Adrenal gland (tissue), 9 donors: ENCODE measurements at regions not wholly inside any gene's neighbourhood (a gene's known extent, or its start where the extent isn't known, plus 50 kb on each side); places are given as distances from the start of the nearest gene placed in this dataset.

Experiments
- DNase-seq, 7 donors: peaks; one replicate each; pipeline ENCODE4 v3.0.0-alpha.2; 2019 to 2020
- H3K27ac ChIP-seq, 5 donors: fragments of 200-600 bp; sonication (generic) in 4 of 5; 1 replicate in 3 of 5; 2 replicates in 2 of 5; pipeline versions ENCODE4 v1.5.1 to v1.8.0; 2016 to 2020; ENCODE audit warnings: mild to moderate bottlenecking in 1 of 5
- H3K27me3 ChIP-seq: fragments of 200-600 bp; 2 replicates; pipeline ENCODE4 v1.8.0; 2021
- H3K36me3 ChIP-seq, 2 donors: fragments of 200-600 bp; replicated peaks in 1 of 2; 1 replicate in 1 of 2; 2 replicates in 1 of 2; pipeline versions ENCODE4 v1.5.1 to v1.8.0; 2018 to 2022
- H3K4me1 ChIP-seq, 2 donors: fragments of 200-600 bp; replicated peaks in 1 of 2; 1 replicate in 1 of 2; 2 replicates in 1 of 2; pipeline versions ENCODE4 v1.5.1 to v1.8.0; 2018 to 2021
- H3K4me3 ChIP-seq, 4 donors: fragments of 200-600 bp; sonication (generic) in 3 of 4; one replicate each; pipeline ENCODE4 v1.5.1; 2016 to 2018
- H3K9me3 ChIP-seq, 3 donors: fragments of 200-600 bp; sonication (generic) in 1 of 3; replicated peaks in 1 of 3; 1 replicate in 2 of 3; 2 replicates in 1 of 3; pipeline versions ENCODE4 v1.5.1 to v1.8.0; 2016 to 2021
- POLR2A ChIP-seq, 2 donors: fragments of 450-650 bp; IDR thresholded peaks; one replicate each; pipeline ENCODE4 v1.6.1; 2017; ENCODE audit warnings: antibody characterized with exemption in 2 of 2, mild to moderate bottlenecking in 2 of 2, moderate library complexity in 1 of 2
- WGBS, 4 donors: extraction: QIAGEN DNeasy Blood & Tissue Kit in 2 of 4; methylation state at CpG; one replicate each; pipeline versions ENCODE4 v1.1.5 to v1.1.7; 2013 to 2017; 5-methylcytosine and 5-hydroxymethylcytosine counted together
- intact Hi-C, 2 donors: fragments of 100-400 bp; cut with DNase I; formaldehyde crosslinking; loops; one replicate each; pipeline versions ENCODE4 v1.14.1 to v1.15.0; 2022 to 2023
- TF ChIP-seq, protein P1 (sequence below), 6 experiments: fragments of 450-650 bp in 4 of 6; fragments of 200-600 bp in 2 of 6; sonication (generic) in 1 of 6; IDR thresholded peaks; 1 replicate in 5 of 6; 2 replicates in 1 of 6; pipeline versions ENCODE4 v1.5.1 to v1.8.0; 2016 to 2021; ENCODE audit warnings: antibody characterized with exemption in 6 of 6, mild to moderate bottlenecking in 2 of 6, moderate library complexity in 1 of 6
- donor health status: healthy with polysubstance abuse.
- donor health status: Bipolar disorder and iron deficiency.
- donor health status: DM: yes; HTN: yes; CAD: no.
- donor health status: DM: no; HTN: no; CAD: no.
- donor health status: DM: no; HTN: no; CAD: no.

DNA sequence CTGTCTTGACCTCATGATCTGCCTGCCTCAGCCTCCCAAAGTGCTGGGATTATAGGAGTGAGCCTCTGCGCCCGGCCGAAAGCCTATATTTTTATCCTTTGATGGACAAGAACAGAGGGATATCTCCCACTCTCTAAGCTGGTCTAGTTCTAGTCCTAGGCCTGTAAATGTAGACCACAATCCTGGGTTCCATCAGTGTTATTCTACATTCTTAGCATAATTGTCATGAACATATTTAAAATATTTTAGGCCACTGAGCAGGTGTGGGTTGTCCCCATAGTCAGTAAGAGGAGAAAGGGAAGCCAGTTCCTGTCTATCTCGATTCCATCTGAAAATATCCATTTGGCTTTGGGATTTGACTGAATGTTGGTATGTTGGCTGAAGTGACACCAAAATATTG lies 118.1 kb downstream of the EBLN2 start:
- Histone ChIP-seq H3K4me3 (no peak overlapping the region), H3K27ac (no peak overlapping the region), H3K4me1 (no peaks in the 10 kb centered on the region), H3K36me3 (no peaks in the 10 kb centered on the region), H3K27me3 (no peaks in the 10 kb centered on the region), H3K9me3 (no peaks in the 10 kb centered on the region)
- TF ChIP-seq, protein P1, sequence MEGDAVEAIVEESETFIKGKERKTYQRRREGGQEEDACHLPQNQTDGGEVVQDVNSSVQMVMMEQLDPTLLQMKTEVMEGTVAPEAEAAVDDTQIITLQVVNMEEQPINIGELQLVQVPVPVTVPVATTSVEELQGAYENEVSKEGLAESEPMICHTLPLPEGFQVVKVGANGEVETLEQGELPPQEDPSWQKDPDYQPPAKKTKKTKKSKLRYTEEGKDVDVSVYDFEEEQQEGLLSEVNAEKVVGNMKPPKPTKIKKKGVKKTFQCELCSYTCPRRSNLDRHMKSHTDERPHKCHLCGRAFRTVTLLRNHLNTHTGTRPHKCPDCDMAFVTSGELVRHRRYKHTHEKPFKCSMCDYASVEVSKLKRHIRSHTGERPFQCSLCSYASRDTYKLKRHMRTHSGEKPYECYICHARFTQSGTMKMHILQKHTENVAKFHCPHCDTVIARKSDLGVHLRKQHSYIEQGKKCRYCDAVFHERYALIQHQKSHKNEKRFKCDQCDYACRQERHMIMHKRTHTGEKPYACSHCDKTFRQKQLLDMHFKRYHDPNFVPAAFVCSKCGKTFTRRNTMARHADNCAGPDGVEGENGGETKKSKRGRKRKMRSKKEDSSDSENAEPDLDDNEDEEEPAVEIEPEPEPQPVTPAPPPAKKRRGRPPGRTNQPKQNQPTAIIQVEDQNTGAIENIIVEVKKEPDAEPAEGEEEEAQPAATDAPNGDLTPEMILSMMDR (IDR thresholded peaks at IDR 0.05), result no peak
- TF ChIP-seq POLR2A (IDR thresholded peaks at IDR 0.05), result no peak
- DNase-seq, result no peak
- intact Hi-C loops, result no loop called here
- 88 to 98% (median 92%) methylated on average over 4 of the region's 4 CpGs for WGBS, 4 donors

DNA sequence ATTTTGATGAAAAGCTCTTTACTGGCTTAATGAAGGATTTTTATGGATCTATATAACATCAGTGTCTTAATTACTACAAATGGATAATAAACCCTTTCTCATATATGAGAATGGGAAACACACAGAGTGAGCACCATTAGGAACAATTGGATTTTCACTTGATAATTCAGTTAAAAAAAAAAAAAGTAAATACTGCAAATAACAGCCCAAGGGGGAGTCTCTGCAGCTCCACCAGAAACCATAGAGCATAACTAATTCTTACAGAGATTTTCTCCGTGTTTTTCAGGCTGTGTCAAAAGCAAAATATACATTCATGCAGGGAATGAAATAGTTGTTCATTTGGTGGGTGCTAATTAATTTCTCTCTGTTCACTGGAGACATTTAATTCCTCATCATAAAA lies 125.3 kb downstream of the EBLN2 start:
- Histone ChIP-seq H3K4me3 (no peak overlapping the region), H3K9me3 (no peaks in the 10 kb centered on the region), H3K4me1 (no peaks in the 10 kb centered on the region), H3K36me3 (no peaks in the 10 kb centered on the region), H3K27me3 (no peaks in the 10 kb centered on the region), H3K27ac (no peak overlapping the region)
- WGBS, 4 donors, result 79 to 95% (median 88%) methylated on average over 1 of the region's 1 CpG
- no peak for DNase-seq
- TF ChIP-seq, protein P1 (IDR thresholded peaks at IDR 0.05), result no peak
- TF ChIP-seq POLR2A (IDR thresholded peaks at IDR 0.05), result no peak
- intact Hi-C loops, result no loop called here

DNA sequence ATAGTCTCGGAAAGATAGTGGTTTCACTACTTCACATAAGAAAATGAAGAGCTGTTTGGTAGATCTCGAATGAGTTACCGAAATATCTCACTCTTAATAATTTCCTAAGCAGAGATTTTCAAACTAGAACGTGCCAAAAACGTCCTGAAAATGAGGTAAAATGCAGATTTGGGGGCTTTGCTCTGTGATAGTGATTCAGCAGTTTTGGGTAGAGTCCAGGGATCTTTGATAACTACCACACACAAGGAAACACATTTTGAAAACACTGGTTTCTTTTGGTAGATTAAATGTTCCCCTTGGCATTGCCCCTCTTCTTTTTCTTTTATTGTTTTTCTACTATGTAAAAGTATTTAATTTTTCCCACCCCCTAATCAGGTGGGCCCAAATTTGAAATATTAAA lies 125.9 kb downstream of the EBLN2 start:
- no peaks in the 10 kb centered on the region for H3K36me3 ChIP-seq
- WGBS, 4 donors, result 56 to 67% (median 61%) methylated on average over 5 of the region's 5 CpGs
- no peak overlapping the region for H3K27ac ChIP-seq
- H3K9me3 ChIP-seq, result no peaks in the 10 kb centered on the region
- no peaks in the 10 kb centered on the region for H3K4me1 ChIP-seq
- no peak for DNase-seq
- intact Hi-C loops, result no loop called here
- TF ChIP-seq, protein P1 (IDR thresholded peaks at IDR 0.05), result no peak
- TF ChIP-seq POLR2A (IDR thresholded peaks at IDR 0.05), result no peak
- H3K27me3 ChIP-seq, result no peaks in the 10 kb centered on the region
- no peak overlapping the region for H3K4me3 ChIP-seq

DNA sequence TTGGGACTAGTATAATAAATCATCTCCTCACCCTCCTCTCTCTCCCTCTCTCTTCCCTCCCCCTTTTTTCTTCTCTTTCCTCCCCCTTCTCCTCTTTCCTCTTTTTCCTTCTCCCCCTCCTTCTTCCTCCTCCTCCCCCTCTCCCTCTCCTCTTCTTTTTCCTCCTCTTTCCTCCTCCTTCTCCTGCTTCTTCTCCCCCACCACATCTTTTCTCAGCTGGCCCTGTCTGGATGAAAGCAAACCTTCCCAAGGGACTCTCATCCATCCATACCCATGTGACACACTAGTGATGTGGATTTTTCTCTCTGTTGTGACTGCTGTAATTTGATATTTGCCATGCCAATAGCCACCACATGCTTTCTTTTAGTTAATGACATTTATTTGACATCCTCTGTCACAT lies 127.2 kb downstream of the EBLN2 start:
- no peaks in the 10 kb centered on the region for H3K9me3 ChIP-seq
- no peaks in the 10 kb centered on the region for H3K27me3 ChIP-seq
- no peaks in the 10 kb centered on the region for H3K36me3 ChIP-seq
- intact Hi-C loops, result no loop called here
- TF ChIP-seq, protein P1 (IDR thresholded peaks at IDR 0.05), result no peak
- TF ChIP-seq POLR2A (IDR thresholded peaks at IDR 0.05), result no peak
- no peaks in the 10 kb centered on the region for H3K4me1 ChIP-seq
- no peak overlapping the region for H3K4me3 ChIP-seq
- no peak for DNase-seq
- no peak overlapping the region for H3K27ac ChIP-seq
